Activated B cell treated with CpG ODN at 0.5 μM for 24 hours (primary cell): ENCODE measurements at regions not wholly inside any gene's neighbourhood (a gene's known extent, or its start where the extent isn't known, plus 50 kb on each side); places are given as distances from the start of the nearest gene placed in this dataset.
"Not testable (repeated sequence)": the region's sequence is repeated elsewhere in the genome, so short reads cannot be mapped to it uniquely, and the experiment has no call there.

ENCODE experiments used
- ATAC-seq: fragments of 200-7000 bp; cut with Tn5 transposase; one replicate; pipeline ENCODE4 v1.10.0; 2021; ENCODE audit warnings: low read depth, mild to moderate bottlenecking, moderate library complexity
- CTCF ChIA-PET: fragments of 350-600 bp; sonication (Branson Sonifier 250); formaldehyde crosslinking; loops from one replicate; lab custom pipeline; 2021; ENCODE audit warnings: antibody characterized with exemption; lab: Charles Lee
- POLR2A ChIA-PET: fragments of 350-600 bp; sonication (Branson Sonifier 250); formaldehyde crosslinking; loops from one replicate; lab custom pipeline; 2021; ENCODE audit warnings: antibody characterized with exemption; lab: Charles Lee
- DNase-seq: peaks from one replicate; pipeline ENCODE4 v3.0.0; 2022
- H3K27ac Mint-ChIP-seq: one replicate; pipeline ENCODE4 v1.8.0; 2020; ENCODE audit warnings: mixed read lengths
- H3K27me3 Mint-ChIP-seq: one replicate; pipeline ENCODE4 v1.8.0; 2021; ENCODE audit warnings: mixed read lengths
- H3K36me3 Mint-ChIP-seq: one replicate; pipeline ENCODE4 v1.8.0; 2021; ENCODE audit warnings: low read depth, mixed read lengths
- H3K4me1 Mint-ChIP-seq: one replicate; pipeline ENCODE4 v1.8.0; 2021; ENCODE audit warnings: mixed read lengths
- H3K4me3 Mint-ChIP-seq: one replicate; pipeline ENCODE4 v1.8.0; 2020; ENCODE audit warnings: mild to moderate bottlenecking, mixed read lengths
- H3K9me3 Mint-ChIP-seq: one replicate; pipeline ENCODE4 v1.8.0; 2020; ENCODE audit warnings: mixed read lengths
- intact Hi-C: fragments of 100-400 bp; cut with micrococcal nuclease; formaldehyde crosslinking; loops from one replicate; pipeline ENCODE4 v1.15.1; 2024
- TF ChIP-seq, protein P1 (sequence below): fragments of 200-600 bp; IDR thresholded peaks from one replicate; pipeline ENCODE4 v1.8.0; 2022; ENCODE audit warnings: antibody characterized with exemption, mild to moderate bottlenecking

DNA sequence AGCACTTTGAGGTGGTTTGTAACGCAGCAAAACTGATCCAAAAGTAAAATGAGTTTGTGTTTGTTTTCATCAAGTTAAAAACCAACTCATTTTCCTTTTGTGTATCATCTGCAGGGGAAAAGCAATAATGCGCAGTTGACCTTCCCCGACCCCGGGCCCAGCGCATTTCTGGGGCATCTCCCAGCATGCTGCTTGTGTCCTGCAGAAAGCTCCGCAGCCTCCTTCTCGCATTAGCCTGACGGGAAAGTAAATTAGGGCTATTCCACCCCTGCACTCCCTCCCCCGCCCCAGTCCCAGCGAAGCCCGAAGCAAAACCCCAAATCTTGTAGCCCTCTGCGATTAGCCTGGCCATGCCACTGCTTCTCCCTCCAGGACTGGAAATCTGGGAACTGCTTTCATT lies 82.0 kb upstream of the PPM1B start:
- TF ChIP-seq, protein P1, sequence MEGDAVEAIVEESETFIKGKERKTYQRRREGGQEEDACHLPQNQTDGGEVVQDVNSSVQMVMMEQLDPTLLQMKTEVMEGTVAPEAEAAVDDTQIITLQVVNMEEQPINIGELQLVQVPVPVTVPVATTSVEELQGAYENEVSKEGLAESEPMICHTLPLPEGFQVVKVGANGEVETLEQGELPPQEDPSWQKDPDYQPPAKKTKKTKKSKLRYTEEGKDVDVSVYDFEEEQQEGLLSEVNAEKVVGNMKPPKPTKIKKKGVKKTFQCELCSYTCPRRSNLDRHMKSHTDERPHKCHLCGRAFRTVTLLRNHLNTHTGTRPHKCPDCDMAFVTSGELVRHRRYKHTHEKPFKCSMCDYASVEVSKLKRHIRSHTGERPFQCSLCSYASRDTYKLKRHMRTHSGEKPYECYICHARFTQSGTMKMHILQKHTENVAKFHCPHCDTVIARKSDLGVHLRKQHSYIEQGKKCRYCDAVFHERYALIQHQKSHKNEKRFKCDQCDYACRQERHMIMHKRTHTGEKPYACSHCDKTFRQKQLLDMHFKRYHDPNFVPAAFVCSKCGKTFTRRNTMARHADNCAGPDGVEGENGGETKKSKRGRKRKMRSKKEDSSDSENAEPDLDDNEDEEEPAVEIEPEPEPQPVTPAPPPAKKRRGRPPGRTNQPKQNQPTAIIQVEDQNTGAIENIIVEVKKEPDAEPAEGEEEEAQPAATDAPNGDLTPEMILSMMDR = no peak
- Mint-ChIP-seq H3K9me3 (no peaks in the 10 kb centered on the region), H3K4me1 (peaks cover 30% of the 10 kb centered on the region), H3K27me3 (no peaks in the 10 kb centered on the region), H3K27ac (no peak overlapping the region), H3K4me3 (no peak overlapping the region), H3K36me3 (no peaks in the 10 kb centered on the region)
- ChIA-PET POLR2A (no interaction called here), CTCF (interaction anchor here (0.8 to 1.0 kb wide), 2 partner anchors 257 to 303 kb away, joined by 3 read pairs; no protein-coding TSS in a partner anchor)
- ATAC-seq (no peak), DNase-seq (no peak)
- intact Hi-C loops = loop anchor here (1.0 to 2.0 kb wide), 8 partner anchors 42 to 869 kb away; partner anchors contain the start of gene PPM1B

DNA sequence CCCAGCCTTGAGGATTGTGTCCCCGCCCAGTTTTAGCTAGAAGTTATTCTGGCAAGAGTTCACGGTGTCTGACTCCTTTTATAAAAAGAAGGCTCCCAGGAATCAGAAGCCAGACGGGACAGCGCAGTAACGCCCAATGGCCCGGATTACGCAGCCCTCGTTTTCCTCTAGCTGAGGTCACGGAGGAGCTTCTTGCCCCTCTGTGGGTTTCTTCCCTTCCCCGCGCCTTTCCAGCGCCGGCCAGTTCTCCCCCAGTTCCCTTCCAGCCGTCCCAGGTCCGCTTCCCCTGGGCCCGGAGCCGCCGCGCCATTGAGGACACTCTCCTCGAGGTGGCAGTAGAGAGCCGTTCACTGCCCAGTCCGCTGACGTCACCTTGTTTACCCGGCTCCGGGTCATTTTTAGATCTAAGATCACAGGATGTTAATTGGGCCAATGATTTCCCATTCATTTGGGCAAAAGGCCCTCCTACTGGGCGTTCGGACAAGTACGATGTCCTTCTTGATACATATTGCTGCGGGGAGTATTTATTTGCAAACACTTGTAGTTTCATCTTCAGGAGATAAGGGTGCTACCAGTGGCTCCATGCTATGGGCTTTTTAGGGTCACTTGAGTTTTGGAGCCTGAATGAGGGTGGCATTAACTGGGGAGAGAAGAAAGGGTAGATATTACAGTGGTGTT lies 81.5 kb upstream of the PPM1B start:
- Mint-ChIP-seq H3K27me3 (no peaks in the 10 kb centered on the region), H3K4me1 (peaks cover 27% of the 10 kb centered on the region), H3K9me3 (no peaks in the 10 kb centered on the region), H3K27ac (peak overlapping the region; percentile 3), H3K36me3 (no peaks in the 10 kb centered on the region), H3K4me3 (peak overlapping the region; percentile 83)
- peak; percentile 74 for DNase-seq
- peak; percentile 86 for ATAC-seq
- ChIA-PET POLR2A (no interaction called here), CTCF (interaction anchor here (0.8 to 1.0 kb wide), 2 partner anchors 256 to 302 kb away, joined by 3 read pairs; no protein-coding TSS in a partner anchor)
- TF ChIP-seq, protein P1 = peak; percentile 27
- intact Hi-C loops = loop anchor here (1.0 to 2.0 kb wide), 8 partner anchors 42 to 868 kb away; partner anchors contain the start of gene PPM1B

DNA sequence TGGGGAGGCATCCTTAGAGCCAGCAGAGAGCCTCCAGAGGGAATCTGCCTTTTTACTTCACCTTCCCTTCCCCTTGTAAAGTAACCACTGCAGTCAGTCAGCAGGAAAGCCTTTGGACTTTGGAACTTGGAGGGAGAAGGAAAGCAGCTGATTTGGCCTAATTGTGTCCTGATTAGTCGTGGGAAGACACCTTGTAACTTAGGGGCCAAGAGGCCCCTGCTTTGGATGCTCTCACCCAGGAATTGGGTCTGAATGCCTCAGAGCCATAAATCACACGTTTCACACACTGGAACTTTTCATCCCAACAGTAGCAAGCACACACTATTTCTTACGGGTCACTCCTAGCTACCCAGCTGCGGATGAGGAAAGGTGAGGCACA lies 81.0 kb upstream of the PPM1B start:
- CTCF ChIA-PET = interaction anchor here (1.3 to 2.2 kb wide), 3 partner anchors 16 to 256 kb away, joined by 3 to 8 read pairs (median 7); no protein-coding TSS in a partner anchor
- H3K27ac Mint-ChIP-seq = no peak overlapping the region

DNA sequence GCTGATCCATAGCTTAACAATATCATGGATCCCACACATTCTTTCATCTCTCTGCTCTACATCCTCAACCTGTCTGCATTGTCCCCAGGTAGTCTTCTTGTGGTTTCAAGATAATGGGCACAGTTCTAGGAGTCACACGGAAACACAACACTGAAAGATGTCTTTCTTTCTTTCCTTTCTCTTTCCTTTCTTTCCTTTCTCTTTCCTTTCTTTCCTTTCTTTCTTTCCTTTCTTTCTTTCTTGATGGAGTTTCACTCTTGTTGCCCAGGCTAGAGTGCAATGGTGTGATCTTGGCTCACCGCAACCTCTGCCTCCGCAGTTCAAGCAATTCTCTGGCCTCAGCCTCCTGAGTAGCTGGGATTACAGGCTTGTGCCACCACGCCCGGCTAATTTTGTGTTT lies 76.2 kb upstream of the PPM1B start:
- peaks cover 22% of the 10 kb centered on the region for H3K4me1 Mint-ChIP-seq
- POLR2A ChIA-PET, H3K36me3 Mint-ChIP-seq, H3K4me3 Mint-ChIP-seq, CTCF ChIA-PET, H3K9me3 Mint-ChIP-seq, H3K27ac Mint-ChIP-seq, intact Hi-C loops, ATAC-seq, H3K27me3 Mint-ChIP-seq, DNase-seq: not testable (repeated sequence)

More for the DNA sequence above, 81.0 kb upstream of the PPM1B start:
- Mint-ChIP-seq H3K9me3 (no peaks in the 10 kb centered on the region), H3K4me3 (peak overlapping the region; percentile 83), H3K27me3 (no peaks in the 10 kb centered on the region), H3K36me3 (no peaks in the 10 kb centered on the region), H3K4me1 (peaks cover 27% of the 10 kb centered on the region)
- intact Hi-C loops = loop anchor here (1.0 to 2.0 kb wide), 8 partner anchors 43 to 868 kb away; partner anchors contain the start of gene PPM1B
- TF ChIP-seq, protein P1 = no peak
- DNase-seq = no peak
- no peak for ATAC-seq
- POLR2A ChIA-PET = interaction anchor here (0.9 kb wide), 1 partner anchor 81 kb away, joined by 6 read pairs; the partner anchor contains the start of gene PPM1B

DNA sequence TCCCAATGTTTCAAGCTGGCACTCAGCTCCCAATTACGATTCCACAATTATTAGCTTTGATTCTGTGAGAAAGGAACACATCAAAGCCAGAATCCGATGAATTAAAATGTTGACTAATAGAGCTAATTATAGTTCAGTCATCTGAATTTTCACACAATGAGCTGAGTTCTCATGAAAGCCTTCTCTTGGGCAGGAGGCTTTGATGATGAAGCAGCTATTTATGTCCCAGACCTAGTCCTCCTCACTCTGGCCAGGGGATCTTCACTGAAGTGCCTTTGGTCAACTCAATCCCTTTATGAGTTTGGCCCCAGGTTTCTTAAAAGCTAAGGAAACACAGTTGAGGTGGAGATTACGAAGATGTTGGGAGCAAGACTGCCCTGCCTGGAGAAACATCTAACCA lies 74.7 kb upstream of the PPM1B start:
- Mint-ChIP-seq H3K27me3 (no peaks in the 10 kb centered on the region), H3K27ac (no peak overlapping the region), H3K4me3 (no peak overlapping the region), H3K9me3 (peaks cover 5% of the 10 kb centered on the region), H3K36me3 (no peaks in the 10 kb centered on the region), H3K4me1 (peaks cover 19% of the 10 kb centered on the region)
- intact Hi-C loops = no loop called here
- POLR2A ChIA-PET = interaction anchor here (1.6 kb wide), 1 partner anchor 268 kb away, joined by 4 read pairs; the partner anchor contains the start of genes CAMKMT and PREPL
- CTCF ChIA-PET = no interaction called here
- TF ChIP-seq, protein P1 = no peak
- DNase-seq = no peak
- no peak for ATAC-seq
